ENCODE measurements at regions not wholly inside any gene's neighbourhood (a gene's known extent, or its start where the extent isn't known, plus 50 kb on each side); places are given as distances from the start of the nearest gene placed in this dataset.

DNA sequence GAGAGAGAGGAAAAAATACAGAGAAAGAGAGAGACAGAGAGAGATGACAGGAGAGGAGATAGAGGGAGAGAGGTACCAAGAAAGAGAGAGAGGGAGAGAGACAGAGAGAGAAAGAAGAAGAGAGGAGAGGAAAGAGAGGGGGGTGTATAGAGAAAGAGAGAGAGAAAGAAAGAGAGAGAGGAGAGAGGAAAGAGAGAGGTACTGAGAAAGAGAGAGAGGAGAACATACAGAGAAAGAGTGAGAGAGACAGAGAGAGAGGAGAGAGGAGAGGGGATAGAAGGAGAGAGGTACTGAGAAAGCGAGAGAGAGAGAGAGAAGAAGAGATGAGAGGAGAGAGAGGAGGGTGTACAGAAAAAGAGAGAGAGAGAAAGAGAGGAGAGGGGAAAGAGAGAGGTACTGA, 269.4 kb downstream of the CRLF2 start:
- no peak for DNase-seq (ENCODE audit: extremely low spot score)
- POLR2A ChIA-PET = no interaction called here
- TF ChIP-seq, protein P1, sequence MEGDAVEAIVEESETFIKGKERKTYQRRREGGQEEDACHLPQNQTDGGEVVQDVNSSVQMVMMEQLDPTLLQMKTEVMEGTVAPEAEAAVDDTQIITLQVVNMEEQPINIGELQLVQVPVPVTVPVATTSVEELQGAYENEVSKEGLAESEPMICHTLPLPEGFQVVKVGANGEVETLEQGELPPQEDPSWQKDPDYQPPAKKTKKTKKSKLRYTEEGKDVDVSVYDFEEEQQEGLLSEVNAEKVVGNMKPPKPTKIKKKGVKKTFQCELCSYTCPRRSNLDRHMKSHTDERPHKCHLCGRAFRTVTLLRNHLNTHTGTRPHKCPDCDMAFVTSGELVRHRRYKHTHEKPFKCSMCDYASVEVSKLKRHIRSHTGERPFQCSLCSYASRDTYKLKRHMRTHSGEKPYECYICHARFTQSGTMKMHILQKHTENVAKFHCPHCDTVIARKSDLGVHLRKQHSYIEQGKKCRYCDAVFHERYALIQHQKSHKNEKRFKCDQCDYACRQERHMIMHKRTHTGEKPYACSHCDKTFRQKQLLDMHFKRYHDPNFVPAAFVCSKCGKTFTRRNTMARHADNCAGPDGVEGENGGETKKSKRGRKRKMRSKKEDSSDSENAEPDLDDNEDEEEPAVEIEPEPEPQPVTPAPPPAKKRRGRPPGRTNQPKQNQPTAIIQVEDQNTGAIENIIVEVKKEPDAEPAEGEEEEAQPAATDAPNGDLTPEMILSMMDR (IDR thresholded peaks at IDR 0.05; ENCODE audit: control extremely low read depth, extremely low read depth, low read depth, missing control alignments) = no peak
- CTCF ChIA-PET = no interaction called here

DNA sequence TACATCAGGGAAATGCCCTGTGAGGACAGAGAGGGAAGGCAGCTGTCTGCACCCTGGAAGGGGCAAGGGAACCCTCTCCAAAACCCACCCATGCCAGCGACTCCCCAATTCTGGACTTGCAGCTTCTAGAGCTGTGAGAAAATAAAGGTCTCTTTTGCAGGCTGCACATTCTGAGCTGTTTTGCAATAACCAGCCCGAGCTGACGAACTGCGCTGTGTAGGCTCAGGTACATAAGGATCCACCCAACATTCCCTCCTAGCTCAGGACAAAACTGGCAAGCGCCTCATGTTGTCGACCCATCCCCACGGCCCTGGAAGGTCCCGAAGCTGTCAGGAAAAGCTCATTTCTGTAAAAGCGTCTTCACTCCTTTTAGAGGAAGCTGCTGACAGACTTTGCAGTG, 271.8 kb downstream of the CRLF2 start:
- DNase-seq (ENCODE audit: extremely low spot score) = no peak
- POLR2A ChIA-PET = no interaction called here
- CTCF ChIA-PET = no interaction called here
- TF ChIP-seq, protein P1 (IDR thresholded peaks at IDR 0.05; ENCODE audit: control extremely low read depth, extremely low read depth, low read depth, missing control alignments) = no peak

DNA sequence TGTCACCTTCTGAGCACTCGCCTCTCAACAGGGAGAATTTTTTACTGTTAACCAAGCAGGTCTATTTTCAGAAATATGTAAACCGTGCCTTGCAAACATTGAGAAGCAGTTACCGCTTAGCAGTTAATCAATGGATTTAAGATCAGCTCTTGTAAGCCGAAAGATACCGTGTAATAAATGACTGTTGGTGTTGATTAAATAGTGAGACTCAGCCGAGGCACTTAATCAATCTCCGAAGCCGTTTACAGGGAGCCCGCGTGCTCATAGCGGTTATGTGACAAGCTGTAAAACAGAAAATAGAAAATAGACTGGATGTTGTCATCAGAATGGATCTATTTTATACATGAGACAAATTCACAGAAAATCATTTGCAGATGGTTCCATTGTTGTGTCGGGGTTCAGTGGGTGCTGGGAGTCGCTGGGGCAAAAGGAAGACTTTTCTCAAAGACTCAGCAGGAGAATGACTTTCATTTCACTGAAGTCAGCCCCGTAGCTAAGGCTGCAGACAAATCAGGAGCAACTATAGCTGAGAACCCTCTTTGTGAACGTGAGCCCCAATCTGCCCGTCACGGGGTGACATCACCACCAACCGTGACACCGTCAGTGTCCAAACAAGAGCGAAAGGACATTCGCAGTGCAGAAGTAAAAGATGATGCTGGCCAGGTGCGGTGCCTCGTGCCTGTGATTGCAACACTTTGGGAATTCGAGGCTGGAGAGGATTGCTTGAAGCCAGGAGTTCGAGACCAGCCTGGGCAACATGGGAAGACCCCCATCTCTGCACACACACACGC, 275.3 kb downstream of the CRLF2 start:
- TF ChIP-seq, protein P1 (IDR thresholded peaks at IDR 0.05; ENCODE audit: control extremely low read depth, extremely low read depth, low read depth, missing control alignments) = no peak
- ChIA-PET CTCF (no interaction called here), POLR2A (no interaction called here)
- DNase-seq (ENCODE audit: extremely low spot score) = no peak

DNA sequence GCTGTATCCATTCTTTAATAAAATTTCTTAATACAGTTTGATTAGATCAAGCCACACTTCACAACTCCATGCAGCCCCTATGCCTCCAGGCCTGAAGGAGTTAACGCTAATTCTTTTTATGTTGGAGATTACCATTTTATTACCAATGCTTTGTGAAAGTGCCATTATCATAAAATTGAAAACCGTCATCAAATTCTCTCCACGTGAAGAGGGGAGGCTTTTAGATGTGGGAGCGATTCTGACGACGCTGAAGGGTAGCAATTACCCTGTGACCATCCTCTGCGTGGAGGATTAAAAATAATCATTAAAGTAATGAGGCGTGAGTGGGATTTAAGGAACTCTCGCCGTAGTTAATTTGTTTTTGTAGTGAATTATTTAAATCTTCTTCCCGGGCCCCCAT, 278.8 kb downstream of the CRLF2 start:
- CTCF ChIA-PET = no interaction called here
- TF ChIP-seq, protein P1 (IDR thresholded peaks at IDR 0.05; ENCODE audit: control extremely low read depth, extremely low read depth, low read depth, missing control alignments) = no peak
- POLR2A ChIA-PET = no interaction called here
- no peak for DNase-seq (ENCODE audit: extremely low spot score)

GRCh38 chrX:928606-929005, 283.8 kb downstream of the CRLF2 start:
- TF ChIP-seq, protein P1 (IDR thresholded peaks at IDR 0.05; ENCODE audit: control extremely low read depth, extremely low read depth, low read depth, missing control alignments) = no peak
- CTCF ChIA-PET = no interaction called here
- POLR2A ChIA-PET = no interaction called here
- no peak for DNase-seq (ENCODE audit: extremely low spot score)

- ChIA-PET CTCF (no interaction called here), POLR2A (no interaction called here)
- no peak for DNase-seq (ENCODE audit: extremely low spot score)
- TF ChIP-seq, protein P1 (IDR thresholded peaks at IDR 0.05; ENCODE audit: control extremely low read depth, extremely low read depth, low read depth, missing control alignments) = no peak
Measured at GRCh38 chrX:926991-927390, 285.5 kb downstream of the CRLF2 start.

All from GM10248 (cell line).